Inferior parietal cortex (tissue), 1 donor: ENCODE measurements at regions not wholly inside any gene's neighbourhood (a gene's known extent, or its start where the extent isn't known, plus 50 kb on each side); places are given as distances from the start of the nearest gene placed in this dataset.
"Not testable (repeated sequence)": the region's sequence is repeated elsewhere in the genome, so short reads cannot be mapped to it uniquely, and the experiment has no call there.

Experiments used
- DNase-seq: peaks from one replicate; pipeline ENCODE4 v3.0.0-alpha.2; 2016; ENCODE audit errors: extremely low spot score

DNA sequence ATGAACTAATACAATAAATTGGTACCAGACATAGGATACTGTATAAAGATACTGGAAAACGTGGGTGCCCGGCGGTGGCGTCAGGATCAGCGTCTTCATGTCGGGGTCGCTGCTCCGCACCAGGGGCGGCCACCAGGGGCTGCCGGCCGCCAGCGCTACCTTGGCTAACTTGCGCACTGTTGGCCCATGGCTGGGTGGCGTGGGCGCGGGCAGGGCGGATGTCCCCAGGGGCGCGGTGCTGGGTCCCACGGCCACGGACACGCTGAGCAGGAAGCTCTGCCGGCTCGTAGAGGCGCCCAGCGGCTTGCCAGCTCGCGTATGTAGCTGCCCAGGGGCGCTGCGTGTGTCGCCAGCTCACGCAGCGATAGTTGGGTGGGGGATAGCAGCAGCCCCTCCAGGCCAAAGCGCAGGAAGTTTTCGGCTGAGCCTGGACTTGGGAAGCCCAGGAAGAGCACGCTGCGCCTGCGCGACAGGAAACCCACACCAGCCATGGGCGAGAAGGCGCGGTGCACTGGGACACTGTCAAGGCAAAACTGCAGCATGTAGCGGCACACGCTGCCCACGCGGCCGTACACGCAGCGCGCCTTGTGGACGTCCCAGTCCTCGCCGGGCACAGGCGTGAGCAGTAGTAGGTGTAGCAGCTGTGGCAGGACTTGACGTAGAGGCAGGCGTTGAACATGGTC, 299.9 kb downstream of the CCDC74A start:
- DNase-seq, result no peak

GRCh38 chr2:131828164-131828561, 300.5 kb downstream of the CCDC74A start:
- no peak for DNase-seq

DNA sequence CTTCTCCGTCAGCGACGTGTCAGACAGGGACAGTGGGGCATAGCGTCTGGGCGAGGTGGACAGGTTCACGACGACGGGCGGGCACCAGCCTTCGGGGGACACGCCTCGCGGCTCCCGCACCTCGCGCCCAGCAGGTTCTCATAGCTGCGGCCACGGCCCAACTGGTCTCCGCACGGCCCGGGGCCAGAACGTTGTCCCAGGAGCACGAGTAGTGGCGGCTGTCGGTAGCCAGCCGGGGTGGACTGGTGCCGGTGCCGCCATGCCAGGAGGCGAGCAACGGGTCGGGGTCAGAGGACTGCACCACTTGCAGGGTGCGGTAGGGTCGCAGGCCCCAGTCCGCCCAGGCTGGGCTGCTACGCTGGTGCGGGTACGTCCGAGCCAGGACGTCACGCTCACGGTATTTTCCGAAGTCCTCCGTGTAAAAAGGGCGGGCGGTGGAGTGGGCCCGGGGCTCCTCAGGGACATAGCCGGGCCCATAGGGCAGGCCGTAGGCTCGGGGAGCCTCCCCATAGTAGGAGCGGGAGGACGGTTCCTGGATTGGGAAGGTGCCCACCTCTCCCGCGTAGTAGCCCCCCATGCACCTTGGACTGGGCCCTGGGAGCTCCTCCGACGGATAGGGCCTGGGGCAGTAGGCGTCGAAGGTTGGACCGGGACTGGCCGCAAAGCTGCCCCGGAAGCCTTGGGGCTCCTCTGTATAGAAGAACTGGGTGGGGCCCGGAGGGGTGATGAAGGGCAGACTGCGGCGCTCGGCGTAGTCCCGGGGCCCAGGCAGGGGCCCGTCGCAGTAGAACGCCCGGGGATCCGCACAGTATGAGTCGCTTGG, 301.2 kb downstream of the CCDC74A start:
- DNase-seq, result not testable (repeated sequence)

DNA sequence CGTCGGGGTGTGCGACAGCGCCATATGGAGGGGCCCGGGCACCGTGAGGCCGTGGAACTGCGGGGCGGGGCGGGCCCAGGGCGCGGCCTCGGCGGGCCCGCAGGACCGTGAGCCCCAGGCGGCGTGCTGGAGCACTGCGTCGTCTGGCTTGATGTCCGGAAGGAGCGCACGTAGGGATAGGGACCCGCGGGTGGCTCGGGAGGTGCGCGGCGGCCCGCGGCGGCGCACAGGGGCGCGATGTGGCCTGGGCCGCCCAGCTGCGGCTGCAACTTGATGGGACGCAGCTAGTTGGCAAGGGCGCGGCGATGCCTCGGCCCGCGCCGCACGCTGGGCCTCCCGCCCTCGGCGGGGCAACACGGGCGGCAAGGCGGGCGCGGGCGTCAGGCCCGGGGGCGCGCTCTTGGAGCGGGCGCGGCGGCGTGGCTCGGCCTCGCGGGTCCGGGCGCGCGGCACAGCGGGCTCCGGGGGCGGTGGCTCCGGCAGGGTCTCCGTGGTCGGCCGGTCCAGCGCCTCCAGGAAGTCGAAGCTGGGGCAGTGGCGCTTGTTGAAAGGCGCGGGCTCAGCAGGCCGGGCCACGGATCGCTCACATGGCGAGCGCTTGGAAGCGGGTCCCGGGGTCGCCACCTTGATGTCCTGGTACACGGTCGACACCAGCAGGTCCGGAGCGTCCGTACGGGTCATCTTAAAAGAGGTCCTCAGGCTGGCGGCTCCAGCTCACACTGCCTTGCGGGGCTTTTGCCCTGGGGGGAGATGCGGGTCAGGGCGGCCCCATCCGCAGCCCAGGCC, 302.0 kb downstream of the CCDC74A start:
- not testable (repeated sequence) for DNase-seq

DNA sequence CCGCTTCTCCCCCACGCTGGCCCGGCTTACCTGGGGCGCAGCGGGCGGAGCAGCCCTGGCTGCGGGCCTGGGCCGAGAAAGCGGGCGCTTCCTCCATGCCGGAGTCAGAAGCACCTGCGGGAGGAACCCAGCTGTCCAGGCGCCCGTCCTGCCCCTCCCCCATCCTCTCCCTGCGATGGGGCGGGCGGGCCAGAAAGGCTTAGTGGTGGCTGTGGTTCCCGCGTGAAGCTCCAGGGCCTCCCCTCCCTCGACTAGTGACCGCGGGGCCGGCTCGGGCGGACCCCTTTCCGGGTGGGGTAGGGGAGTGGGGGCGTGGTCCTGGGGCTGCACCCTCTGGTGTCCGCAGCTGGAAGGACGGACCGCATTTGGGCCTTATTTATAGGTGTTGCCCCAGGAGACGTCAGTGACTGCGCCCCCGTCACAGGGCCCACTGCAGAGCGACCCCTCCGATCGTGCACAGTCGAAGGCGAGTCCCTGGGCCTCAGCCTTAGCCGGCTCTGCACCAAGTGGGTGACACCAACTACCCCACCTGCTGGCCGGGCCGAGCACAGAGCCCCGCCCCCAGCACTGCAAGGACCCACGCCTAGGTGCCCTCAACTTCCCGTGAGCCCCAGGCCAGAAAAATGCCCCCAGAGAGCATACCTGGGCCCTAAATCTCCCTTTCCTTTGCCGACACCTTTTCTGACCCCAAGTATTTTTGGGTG, 302.7 kb downstream of the CCDC74A start:
- not testable (repeated sequence) for DNase-seq

GRCh38 chr2:131830946-131831310, 303.2 kb downstream of the CCDC74A start:
- DNase-seq, result not testable (repeated sequence)

GRCh38 chr2:131831450-131832208, 303.9 kb downstream of the CCDC74A start:
- DNase-seq, result not testable (repeated sequence)

- DNase-seq, result not testable (repeated sequence)
Measured at GRCh38 chr2:131832209-131832780, 304.6 kb downstream of the CCDC74A start.

DNA sequence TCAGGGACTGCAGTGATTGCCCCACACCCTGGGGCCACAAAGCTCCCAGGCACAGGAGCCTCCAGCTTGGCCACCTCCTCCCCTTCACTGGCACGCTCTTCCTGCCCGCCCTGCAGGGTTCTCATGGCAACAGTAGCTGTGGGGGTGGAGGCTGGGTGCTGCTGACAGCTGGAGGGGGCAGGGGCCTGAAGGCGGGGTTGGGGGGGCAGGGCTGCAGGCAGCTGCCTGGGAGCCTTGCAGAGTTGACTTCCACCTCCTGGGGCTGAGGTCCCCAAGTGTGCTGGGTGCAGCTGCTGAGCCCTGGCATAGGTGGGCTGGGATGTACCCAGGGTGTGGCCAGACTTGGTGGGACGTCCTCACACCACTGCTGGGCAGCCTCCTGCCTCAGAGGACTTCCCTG, 305.2 kb downstream of the CCDC74A start:
- DNase-seq, result not testable (repeated sequence)

DNA sequence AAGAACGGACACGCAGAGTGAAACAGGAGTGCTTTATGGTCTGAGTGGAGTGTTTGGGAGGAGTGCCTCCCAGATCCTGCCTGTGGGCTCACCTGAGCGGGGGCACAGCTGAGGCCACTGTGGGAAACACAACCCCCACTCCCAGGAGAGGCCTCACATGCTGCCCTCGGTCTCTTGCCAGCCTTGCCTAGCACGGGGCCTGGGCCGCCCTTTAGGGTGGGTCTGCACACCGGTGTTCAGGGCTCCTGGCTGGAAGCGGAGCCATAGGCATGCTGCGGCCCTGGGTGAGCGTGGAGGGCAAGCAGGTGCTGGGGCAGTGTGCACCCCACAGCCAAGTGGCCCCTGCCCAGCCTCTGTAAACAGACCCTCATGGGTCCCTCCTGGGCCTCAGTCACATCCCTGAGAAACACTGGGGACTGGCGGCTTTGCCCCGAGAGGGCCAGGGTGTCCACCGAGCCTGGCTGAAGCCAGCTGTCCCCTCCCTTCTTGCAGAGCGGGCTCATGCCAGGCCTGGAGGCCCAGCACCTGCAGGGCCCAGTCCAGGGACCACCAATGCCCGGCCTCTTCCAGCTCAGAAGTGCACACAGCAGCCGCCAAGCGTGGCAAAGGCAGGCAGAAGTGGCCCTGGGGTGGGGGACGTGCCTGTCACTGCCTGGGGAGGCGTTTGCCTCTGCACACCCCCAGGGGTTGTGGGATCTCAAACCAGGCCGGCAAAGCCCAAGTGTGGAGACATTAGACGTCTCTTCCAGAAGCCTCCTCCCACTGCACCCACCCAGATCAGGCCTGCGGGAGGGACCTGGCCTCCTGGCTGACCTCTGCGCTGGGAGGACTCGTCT, 305.9 kb downstream of the CCDC74A start:
- DNase-seq, result not testable (repeated sequence)

DNA sequence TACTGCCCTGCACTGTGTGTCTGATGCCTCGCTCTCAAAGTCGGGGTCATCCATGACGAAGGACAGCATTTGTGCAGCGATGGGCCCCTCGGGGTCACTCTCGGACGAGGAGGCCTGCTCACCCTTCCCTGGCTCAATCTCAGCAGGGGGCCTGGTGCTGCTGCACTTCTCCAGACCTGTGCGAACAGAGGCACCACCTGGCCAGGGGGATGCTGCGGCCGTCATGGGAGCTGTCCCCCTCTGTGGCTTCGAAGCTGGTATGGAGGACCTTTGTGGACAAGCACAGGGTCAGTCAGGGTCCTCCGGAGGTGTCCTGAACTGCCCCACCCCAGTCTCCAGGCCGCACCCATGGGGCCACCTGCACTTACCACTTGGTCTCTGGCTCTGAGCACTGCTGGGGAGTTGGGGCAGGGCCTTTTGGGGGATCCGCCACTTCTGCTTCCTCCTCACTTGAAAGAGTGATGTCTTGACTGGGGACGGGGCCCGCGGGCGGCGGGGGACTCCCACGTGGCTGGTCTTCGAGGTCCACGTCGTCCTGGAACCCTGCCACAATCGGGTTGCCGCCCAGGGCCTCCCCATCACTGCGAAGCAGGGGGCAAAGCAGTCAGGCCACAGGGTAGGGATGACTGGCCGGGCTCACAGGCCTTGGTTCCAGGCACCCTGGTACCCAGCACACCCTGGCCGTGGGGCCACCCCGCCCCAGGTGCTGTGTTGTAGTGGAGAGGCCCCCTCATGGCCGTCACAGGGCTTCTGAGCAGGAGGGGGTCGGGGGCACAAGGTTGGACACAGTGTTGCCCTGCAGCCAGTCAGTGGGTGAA, 306.7 kb downstream of the CCDC74A start:
- not testable (repeated sequence) for DNase-seq

GRCh38 chr2:131835022-131835421, 307.3 kb downstream of the CCDC74A start:
- DNase-seq, result not testable (repeated sequence)

GRCh38 chr2:131835621-131836091, 308.0 kb downstream of the CCDC74A start:
- no peak for DNase-seq

- DNase-seq, result not testable (repeated sequence)
Measured at GRCh38 chr2:131836116-131836515, 308.4 kb downstream of the CCDC74A start.

GRCh38 chr2:131844044-131844443, 316.4 kb downstream of the CCDC74A start:
- DNase-seq, result not testable (repeated sequence)

- DNase-seq, result not testable (repeated sequence)
Measured at GRCh38 chr2:131856202-131856601, 305.6 kb downstream of the ANKRD30BL start.

DNA sequence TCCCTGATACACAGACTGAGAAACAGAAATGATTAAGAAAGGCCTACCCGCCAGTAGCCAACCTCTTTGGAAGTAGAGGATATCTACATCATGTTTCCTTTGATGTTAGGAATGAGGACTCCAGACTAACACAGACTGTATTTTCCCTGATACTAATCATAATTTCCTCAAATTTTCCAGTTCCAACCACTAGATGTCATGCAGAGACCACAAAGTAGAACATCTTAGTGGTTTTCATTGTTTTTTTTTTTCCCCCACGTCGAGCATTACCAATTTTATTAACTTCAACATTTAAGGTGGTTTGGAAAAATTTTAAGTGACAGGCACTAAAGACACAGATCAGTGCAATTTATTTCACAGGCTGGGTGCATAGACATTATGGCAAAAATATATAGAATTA, 303.6 kb downstream of the ANKRD30BL start:
- DNase-seq, result peak; percentile 28
